ENCODE measurements at regions not wholly inside any gene's neighbourhood (a gene's known extent, or its start where the extent isn't known, plus 50 kb on each side); places are given as distances from the start of the nearest gene placed in this dataset.

GRCh38 chr10:42475168-42476098 lies 162.9 kb downstream of the ZNF33B start:
- peak overlapping the region; percentile 50 for H3K4me3 ChIP-seq (ENCODE audit: low read depth, low read length)
- peak; percentile 34 for DNase-seq (ENCODE audit: low read depth)
- TF ChIP-seq CTCF (conservative IDR thresholded peaks at IDR 0.05; ENCODE audit: low read depth, low read length), result no peak

GRCh38 chr10:42454313-42454712 lies 184.1 kb downstream of the ZNF33B start:
- H3K4me3 ChIP-seq (ENCODE audit: low read depth, low read length), result no peak overlapping the region
- TF ChIP-seq CTCF (conservative IDR thresholded peaks at IDR 0.05; ENCODE audit: low read depth, low read length), result no peak
- no peak for DNase-seq (ENCODE audit: low read depth)

GRCh38 chr10:42431095-42431494 lies 207.3 kb downstream of the ZNF33B start:
- no peak for TF ChIP-seq CTCF (conservative IDR thresholded peaks at IDR 0.05; ENCODE audit: low read depth, low read length)
- DNase-seq (ENCODE audit: low read depth), result no peak
- no peak overlapping the region for H3K4me3 ChIP-seq (ENCODE audit: low read depth, low read length)

GRCh38 chr10:42428534-42428933 lies 209.8 kb downstream of the ZNF33B start:
- DNase-seq (ENCODE audit: low read depth), result peak; percentile 28
- TF ChIP-seq CTCF (conservative IDR thresholded peaks at IDR 0.05; ENCODE audit: low read depth, low read length), result peak; percentile 47
- H3K4me3 ChIP-seq (ENCODE audit: low read depth, low read length), result no peak overlapping the region

- DNase-seq (ENCODE audit: low read depth), result no peak
- no peak for TF ChIP-seq CTCF (conservative IDR thresholded peaks at IDR 0.05; ENCODE audit: low read depth, low read length)
- H3K4me3 ChIP-seq (ENCODE audit: low read depth, low read length), result no peak overlapping the region
Measured at GRCh38 chr10:42422911-42423310, 215.5 kb downstream of the ZNF33B start.

GRCh38 chr10:42421812-42422211 lies 216.6 kb downstream of the ZNF33B start:
- no peak for DNase-seq (ENCODE audit: low read depth)
- no peak overlapping the region for H3K4me3 ChIP-seq (ENCODE audit: low read depth, low read length)
- no peak for TF ChIP-seq CTCF (conservative IDR thresholded peaks at IDR 0.05; ENCODE audit: low read depth, low read length)

- no peak for DNase-seq (ENCODE audit: low read depth)
- TF ChIP-seq CTCF (conservative IDR thresholded peaks at IDR 0.05; ENCODE audit: low read depth, low read length), result no peak
Measured at GRCh38 chr10:42419789-42420188, 218.6 kb downstream of the ZNF33B start.

More at GRCh38 chr10:42419789-42420188, 218.6 kb downstream of the ZNF33B start:
- no peak overlapping the region for H3K4me3 ChIP-seq (ENCODE audit: low read depth, low read length)

All from choroid plexus epithelial cell (primary cell).